ENCODE measurements at regions not wholly inside any gene's neighbourhood (a gene's known extent, or its start where the extent isn't known, plus 50 kb on each side); places are given as distances from the start of the nearest gene placed in this dataset.
A peak's percentile ranks its signal among the peaks of the same experiment; 100 is the strongest.

DNA sequence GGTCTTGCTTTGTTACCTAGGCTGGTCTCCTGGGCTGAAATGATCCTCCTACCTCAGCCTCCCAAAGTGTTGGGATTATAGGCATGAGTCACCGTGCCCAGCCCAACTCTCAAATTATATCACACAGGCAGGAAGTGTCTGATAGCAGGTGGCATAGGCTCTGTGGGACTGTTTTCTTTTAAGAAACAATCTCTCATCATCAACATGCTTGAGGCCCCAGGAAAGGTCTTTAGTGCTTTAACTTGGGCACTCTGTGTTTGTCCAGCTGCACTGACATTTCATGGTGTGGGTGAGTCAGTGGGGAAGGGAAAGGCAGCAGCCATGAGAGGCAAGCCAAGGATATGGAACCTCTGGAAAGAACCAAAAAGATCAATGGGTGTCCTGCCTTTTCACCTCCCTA lies 88.1 kb upstream of the TSPAN5 start:
- Histone ChIP-seq H3K9me3 (ENCODE audit: control insufficient read depth, low read depth, low read length) (no peaks in the 10 kb centered on the region), H3K4me3 (ENCODE audit: control insufficient read depth in 2 of 3, extremely low read depth in 1 of 3, insufficient read depth in 2 of 3, low read depth in 1 of 3, low read length in 3 of 3) (no peak overlapping the region), H3K27me3 (ENCODE audit: control insufficient read depth, extremely low read depth, insufficient read depth, low read length) (no peaks in the 10 kb centered on the region), H2AFZ (ENCODE audit: control insufficient read depth, low read length) (no peak overlapping the region), H3K79me2 (ENCODE audit: control insufficient read depth, insufficient read depth, low read length) (no peaks in the 10 kb centered on the region), H3K27ac (ENCODE audit: control insufficient read depth, insufficient read depth, low read length) (no peak overlapping the region), H3K4me2 (ENCODE audit: control insufficient read depth, extremely low read depth, insufficient read depth, low read depth, low read length) (no peak overlapping the region), H4K20me1 (ENCODE audit: control insufficient read depth, extremely low read depth, insufficient read depth, low read length) (no peaks in the 10 kb centered on the region), H3K9me1 (ENCODE audit: control insufficient read depth, extremely low read depth, insufficient read depth, low read length) (no peaks in the 10 kb centered on the region), H3K4me1 (ENCODE audit: control insufficient read depth, extremely low read depth, insufficient read depth, low read length) (no peaks in the 10 kb centered on the region), H3K9ac (ENCODE audit: control insufficient read depth, extremely low read depth, insufficient read depth, low read length) (no peak overlapping the region), H3K36me3 (ENCODE audit: control insufficient read depth in 2 of 2, extremely low read depth in 1 of 2, insufficient read depth in 2 of 2, low read length in 2 of 2) (no peaks in the 10 kb centered on the region)
- dilution Hi-C loops (cut with MboI; ENCODE audit: extremely low pct_ligation_motif_present, low sequenced_read_pairs): no loop called here
- FAIRE-seq (no peak), DNase-seq (ENCODE audit: low read depth, low spot score) (no peak)
- TF ChIP-seq EZH2 (IDR thresholded peaks at IDR 0.05; ENCODE audit: low read length): no peak
- TF ChIP-seq, protein P1, sequence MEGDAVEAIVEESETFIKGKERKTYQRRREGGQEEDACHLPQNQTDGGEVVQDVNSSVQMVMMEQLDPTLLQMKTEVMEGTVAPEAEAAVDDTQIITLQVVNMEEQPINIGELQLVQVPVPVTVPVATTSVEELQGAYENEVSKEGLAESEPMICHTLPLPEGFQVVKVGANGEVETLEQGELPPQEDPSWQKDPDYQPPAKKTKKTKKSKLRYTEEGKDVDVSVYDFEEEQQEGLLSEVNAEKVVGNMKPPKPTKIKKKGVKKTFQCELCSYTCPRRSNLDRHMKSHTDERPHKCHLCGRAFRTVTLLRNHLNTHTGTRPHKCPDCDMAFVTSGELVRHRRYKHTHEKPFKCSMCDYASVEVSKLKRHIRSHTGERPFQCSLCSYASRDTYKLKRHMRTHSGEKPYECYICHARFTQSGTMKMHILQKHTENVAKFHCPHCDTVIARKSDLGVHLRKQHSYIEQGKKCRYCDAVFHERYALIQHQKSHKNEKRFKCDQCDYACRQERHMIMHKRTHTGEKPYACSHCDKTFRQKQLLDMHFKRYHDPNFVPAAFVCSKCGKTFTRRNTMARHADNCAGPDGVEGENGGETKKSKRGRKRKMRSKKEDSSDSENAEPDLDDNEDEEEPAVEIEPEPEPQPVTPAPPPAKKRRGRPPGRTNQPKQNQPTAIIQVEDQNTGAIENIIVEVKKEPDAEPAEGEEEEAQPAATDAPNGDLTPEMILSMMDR (optimal IDR thresholded peaks at IDR 0.05 in 1 of 3, IDR thresholded peaks at IDR 0.05 in 1 of 3, conservative IDR thresholded peaks at IDR 0.05 in 1 of 3; ENCODE audit: extremely low read depth in 1 of 3, insufficient read depth in 2 of 3, low read length in 3 of 3): no peak

DNA sequence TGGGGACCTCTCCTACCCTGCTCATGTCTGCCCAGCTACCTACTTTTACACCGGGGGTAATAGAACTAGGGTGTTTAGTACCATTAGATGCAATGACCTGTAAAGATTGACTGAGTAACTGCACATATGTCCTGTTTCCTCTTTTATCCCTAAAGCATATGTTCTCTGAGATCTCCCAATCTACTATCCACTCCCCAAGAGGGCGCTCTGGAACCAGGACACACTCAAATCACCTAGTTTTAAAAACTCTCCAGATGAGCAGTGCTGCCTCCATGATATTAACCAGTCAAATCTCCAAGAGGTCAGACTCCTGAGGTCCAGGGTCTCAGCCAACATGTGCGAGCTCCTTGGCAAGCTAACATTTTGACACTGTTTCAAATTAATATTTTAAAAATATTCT lies 87.0 kb upstream of the TSPAN5 start:
- DNase-seq (ENCODE audit: low read depth, low spot score): no peak
- no peaks in the 10 kb centered on the region for H3K9me1 ChIP-seq (ENCODE audit: control insufficient read depth, extremely low read depth, insufficient read depth, low read length)
- H3K9me3 ChIP-seq (ENCODE audit: control insufficient read depth, low read depth, low read length): no peaks in the 10 kb centered on the region
- no peaks in the 10 kb centered on the region for H3K27me3 ChIP-seq (ENCODE audit: control insufficient read depth, extremely low read depth, insufficient read depth, low read length)
- H3K4me2 ChIP-seq (ENCODE audit: control insufficient read depth, extremely low read depth, insufficient read depth, low read depth, low read length): no peak overlapping the region
- H2AFZ ChIP-seq (ENCODE audit: control insufficient read depth, low read length): no peak overlapping the region
- H4K20me1 ChIP-seq (ENCODE audit: control insufficient read depth, extremely low read depth, insufficient read depth, low read length): no peaks in the 10 kb centered on the region
- TF ChIP-seq, protein P1 (optimal IDR thresholded peaks at IDR 0.05 in 1 of 3, IDR thresholded peaks at IDR 0.05 in 1 of 3, conservative IDR thresholded peaks at IDR 0.05 in 1 of 3; ENCODE audit: extremely low read depth in 1 of 3, insufficient read depth in 2 of 3, low read length in 3 of 3): peak; percentile 33 to 55 (median 41)
- TF ChIP-seq EZH2 (IDR thresholded peaks at IDR 0.05; ENCODE audit: low read length): no peak
- H3K36me3 ChIP-seq (ENCODE audit: control insufficient read depth in 2 of 2, extremely low read depth in 1 of 2, insufficient read depth in 2 of 2, low read length in 2 of 2): no peaks in the 10 kb centered on the region
- dilution Hi-C loops (cut with MboI; ENCODE audit: extremely low pct_ligation_motif_present, low sequenced_read_pairs): no loop called here
- no peak overlapping the region for H3K27ac ChIP-seq (ENCODE audit: control insufficient read depth, insufficient read depth, low read length)
- no peak overlapping the region for H3K4me3 ChIP-seq (ENCODE audit: control insufficient read depth in 2 of 3, extremely low read depth in 1 of 3, insufficient read depth in 2 of 3, low read depth in 1 of 3, low read length in 3 of 3)
- H3K79me2 ChIP-seq (ENCODE audit: control insufficient read depth, insufficient read depth, low read length): no peaks in the 10 kb centered on the region
- no peaks in the 10 kb centered on the region for H3K4me1 ChIP-seq (ENCODE audit: control insufficient read depth, extremely low read depth, insufficient read depth, low read length)
- no peak overlapping the region for H3K9ac ChIP-seq (ENCODE audit: control insufficient read depth, extremely low read depth, insufficient read depth, low read length)
- FAIRE-seq: no peak
